ENCODE measurements at regions not wholly inside any gene's neighbourhood (a gene's known extent, or its start where the extent isn't known, plus 50 kb on each side); places are given as distances from the start of the nearest gene placed in this dataset.

DNA sequence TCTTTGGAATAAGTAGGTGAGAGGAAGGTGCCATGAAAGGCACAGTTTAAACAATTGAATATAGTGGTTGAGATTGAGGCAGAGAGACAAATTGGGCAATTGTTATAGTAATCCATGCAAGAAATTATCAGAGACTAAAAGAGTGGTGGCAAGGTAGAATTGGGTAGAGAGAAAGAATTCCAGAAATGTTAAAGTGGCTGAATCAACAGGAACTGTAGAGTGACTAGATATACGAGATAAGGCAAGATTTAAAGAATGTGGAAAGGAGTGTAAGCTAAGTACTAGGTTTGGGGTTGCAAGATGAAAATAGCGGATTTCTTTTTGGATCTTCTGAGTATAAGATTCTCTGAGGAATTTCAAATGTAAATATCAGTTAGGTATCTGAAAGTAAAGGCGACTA lies 285.2 kb downstream of the DMRTA1 start:
- TF ChIP-seq, protein P1, sequence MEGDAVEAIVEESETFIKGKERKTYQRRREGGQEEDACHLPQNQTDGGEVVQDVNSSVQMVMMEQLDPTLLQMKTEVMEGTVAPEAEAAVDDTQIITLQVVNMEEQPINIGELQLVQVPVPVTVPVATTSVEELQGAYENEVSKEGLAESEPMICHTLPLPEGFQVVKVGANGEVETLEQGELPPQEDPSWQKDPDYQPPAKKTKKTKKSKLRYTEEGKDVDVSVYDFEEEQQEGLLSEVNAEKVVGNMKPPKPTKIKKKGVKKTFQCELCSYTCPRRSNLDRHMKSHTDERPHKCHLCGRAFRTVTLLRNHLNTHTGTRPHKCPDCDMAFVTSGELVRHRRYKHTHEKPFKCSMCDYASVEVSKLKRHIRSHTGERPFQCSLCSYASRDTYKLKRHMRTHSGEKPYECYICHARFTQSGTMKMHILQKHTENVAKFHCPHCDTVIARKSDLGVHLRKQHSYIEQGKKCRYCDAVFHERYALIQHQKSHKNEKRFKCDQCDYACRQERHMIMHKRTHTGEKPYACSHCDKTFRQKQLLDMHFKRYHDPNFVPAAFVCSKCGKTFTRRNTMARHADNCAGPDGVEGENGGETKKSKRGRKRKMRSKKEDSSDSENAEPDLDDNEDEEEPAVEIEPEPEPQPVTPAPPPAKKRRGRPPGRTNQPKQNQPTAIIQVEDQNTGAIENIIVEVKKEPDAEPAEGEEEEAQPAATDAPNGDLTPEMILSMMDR (IDR thresholded peaks at IDR 0.05), result no peak
- TF ChIP-seq POLR2A (IDR thresholded peaks at IDR 0.05), result no peak

Data from lower leg skin (tissue), 3 donors.